Thyroid gland (tissue), 4 donors: ENCODE measurements at regions not wholly inside any gene's neighbourhood (a gene's known extent, or its start where the extent isn't known, plus 50 kb on each side); places are given as distances from the start of the nearest gene placed in this dataset.

Source experiments
- DNase-seq, 2 donors: peaks; one replicate each; pipeline ENCODE4 v3.0.0-alpha.2; 2019
- H3K27ac ChIP-seq, 3 donors: fragments of 200-600 bp; sonication (generic); 1 replicate in 2 of 3; 2 replicates in 1 of 3; pipeline ENCODE4 v1.5.1; 2016 to 2019; ENCODE audit warnings: mild to moderate bottlenecking in 1 of 3, moderate library complexity in 1 of 3
- H3K27me3 ChIP-seq: fragments of 200-600 bp; sonication (generic); one replicate; pipeline ENCODE4 v1.5.1; 2019
- H3K36me3 ChIP-seq, 2 donors: fragments of 200-600 bp; sonication (generic); one replicate each; pipeline ENCODE4 v1.5.1; 2016 to 2019
- H3K4me1 ChIP-seq, 2 donors: fragments of 200-600 bp; sonication (generic); one replicate each; pipeline ENCODE4 v1.5.1; 2017 to 2019
- H3K4me3 ChIP-seq, 3 donors: fragments of 200-600 bp; sonication (generic); replicated peaks in 1 of 3; 1 replicate in 2 of 3; 2 replicates in 1 of 3; pipeline ENCODE4 v1.5.1; 2016; ENCODE audit warnings: mild to moderate bottlenecking in 1 of 3
- H3K9me3 ChIP-seq: fragments of 200-600 bp; sonication (generic); one replicate; pipeline ENCODE4 v1.5.1; 2017
- CTCF ChIP-seq, 6 experiments: fragments of 200-600 bp in 3 of 6; fragments of 450-650 bp in 3 of 6; sonication (generic) in 3 of 6; IDR thresholded peaks; one replicate each; pipeline ENCODE4 v1.5.1; 2016 to 2019; ENCODE audit warnings: antibody characterized with exemption in 6 of 6, mild to moderate bottlenecking in 2 of 6, inconsistent platforms in 1 of 6, moderate library complexity in 1 of 6
- POLR2A ChIP-seq, 2 donors: fragments of 450-650 bp; IDR thresholded peaks; one replicate each; pipeline ENCODE4 v1.6.1; 2017; ENCODE audit warnings: antibody characterized with exemption in 2 of 2, mild to moderate bottlenecking in 2 of 2, moderate library complexity in 1 of 2
- WGBS, 2 donors: methylation state at CpG; one replicate each; pipeline ENCODE4 v1.1.5; 2017; 5-methylcytosine and 5-hydroxymethylcytosine counted together
- intact Hi-C: fragments of 100-400 bp; cut with DNase I; formaldehyde crosslinking; loops from one replicate; pipeline ENCODE4 v1.15.1; 2023

- intact Hi-C loops: no loop called here
- TF ChIP-seq POLR2A (IDR thresholded peaks at IDR 0.05) (no peak), CTCF (IDR thresholded peaks at IDR 0.05) (no peak)
- no peaks in the 10 kb centered on the region for H3K9me3 ChIP-seq
- no peak for DNase-seq
- H3K27me3 ChIP-seq: no peaks in the 10 kb centered on the region
- no peak overlapping the region for H3K4me3 ChIP-seq
- WGBS, 2 donors: 92 to 98% methylated on average over 1 of the region's 1 CpG
- H3K27ac ChIP-seq: no peak overlapping the region
- no peaks in the 10 kb centered on the region for H3K4me1 ChIP-seq
- H3K36me3 ChIP-seq: no peaks in the 10 kb centered on the region
Observed at GRCh38 chr9:26606756-26607155, 285.8 kb downstream of the CAAP1 start.

DNA sequence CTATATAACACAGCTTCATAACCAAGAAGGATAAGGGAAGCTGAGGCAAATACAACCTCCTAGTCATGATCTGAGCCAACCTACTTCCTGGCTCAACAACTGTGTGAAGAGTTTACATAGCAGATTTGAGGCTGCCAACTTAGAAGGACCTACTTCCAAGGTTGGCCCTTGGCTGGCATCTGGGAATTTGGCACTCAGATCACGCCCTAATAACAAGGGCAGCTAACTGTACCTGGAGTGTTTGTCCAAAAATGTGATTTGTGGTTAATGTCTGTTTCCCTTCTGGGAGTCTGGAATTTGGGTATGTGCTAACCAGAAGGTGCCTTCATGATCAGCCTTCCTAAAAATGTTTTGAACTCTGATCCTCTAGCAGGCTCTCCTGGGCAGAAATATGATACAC is 287.2 kb downstream of the CAAP1 start:
- Histone ChIP-seq H3K27me3 (no peaks in the 10 kb centered on the region), H3K4me3 (no peak overlapping the region), H3K9me3 (no peaks in the 10 kb centered on the region), H3K36me3 (no peaks in the 10 kb centered on the region), H3K27ac (no peak overlapping the region), H3K4me1 (no peaks in the 10 kb centered on the region)
- WGBS, 2 donors: 71 to 73% methylated on average over 1 of the region's 1 CpG
- DNase-seq: peak in 1 of 2 donors; percentile 25
- intact Hi-C loops: no loop called here
- TF ChIP-seq CTCF (IDR thresholded peaks at IDR 0.05) (no peak), POLR2A (IDR thresholded peaks at IDR 0.05) (no peak)

- no peaks in the 10 kb centered on the region for H3K4me1 ChIP-seq
- no peak for DNase-seq
- H3K27ac ChIP-seq: no peak overlapping the region
- 77 to 83% methylated on average over 4 of the region's 4 CpGs for WGBS, 2 donors
- no peaks in the 10 kb centered on the region for H3K27me3 ChIP-seq
- no peak overlapping the region for H3K4me3 ChIP-seq
- no peaks in the 10 kb centered on the region for H3K9me3 ChIP-seq
- TF ChIP-seq CTCF (IDR thresholded peaks at IDR 0.05) (no peak), POLR2A (IDR thresholded peaks at IDR 0.05) (no peak)
- H3K36me3 ChIP-seq: no peaks in the 10 kb centered on the region
- intact Hi-C loops: no loop called here
Observed at GRCh38 chr9:26604076-26604662, 288.4 kb downstream of the CAAP1 start.

DNA sequence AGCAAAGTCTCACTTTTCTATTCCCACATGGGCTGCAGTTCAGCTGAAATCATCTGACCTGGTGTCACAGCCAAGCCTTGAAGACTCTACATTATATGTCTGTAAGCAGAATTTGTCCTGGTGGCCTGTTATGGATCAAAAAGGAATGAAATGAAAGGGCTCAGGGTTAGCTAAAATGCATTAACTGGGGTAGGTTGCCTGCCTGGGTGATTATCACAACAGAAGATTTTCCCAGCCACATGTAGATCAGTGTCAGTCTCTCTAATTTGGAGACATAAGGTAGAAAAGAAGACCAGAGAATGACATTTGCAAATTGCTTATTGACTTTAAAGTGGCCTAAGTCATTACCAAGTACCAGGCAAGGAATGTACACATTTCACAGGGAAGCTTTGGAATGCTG is 289.0 kb downstream of the CAAP1 start:
- TF ChIP-seq POLR2A (IDR thresholded peaks at IDR 0.05) (no peak), CTCF (IDR thresholded peaks at IDR 0.05) (no peak)
- H3K36me3 ChIP-seq: no peaks in the 10 kb centered on the region

DNA sequence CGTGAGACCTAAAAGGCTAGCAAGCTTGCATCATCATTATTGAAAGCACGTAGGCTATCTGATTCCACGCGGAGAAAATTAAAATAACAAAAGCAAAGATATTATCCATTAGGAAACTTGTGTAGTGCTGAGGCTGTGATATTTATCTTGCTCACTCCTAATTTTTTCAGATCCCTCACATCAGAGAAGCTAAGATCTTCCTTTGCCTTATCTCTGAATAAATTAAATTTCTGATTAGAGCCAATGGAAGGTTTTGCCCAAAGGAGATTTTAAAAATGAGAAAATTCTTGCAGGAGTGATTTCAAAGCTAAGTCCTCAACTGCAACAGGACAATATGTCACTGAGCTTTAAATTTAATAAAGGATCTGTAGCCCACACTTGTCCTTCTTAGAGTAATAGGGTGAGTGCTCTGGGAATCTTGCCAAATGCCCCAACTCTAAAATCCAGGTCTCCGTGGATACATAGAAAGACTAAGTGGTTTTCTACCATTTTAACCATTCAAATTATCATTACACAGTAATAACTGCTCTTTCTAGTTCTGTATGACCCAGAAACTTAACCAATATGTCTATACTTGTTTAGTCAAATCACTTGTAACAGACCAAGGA is 295.0 kb downstream of the CAAP1 start:
- TF ChIP-seq CTCF (IDR thresholded peaks at IDR 0.05) (no peak), POLR2A (IDR thresholded peaks at IDR 0.05) (no peak)
- Histone ChIP-seq H3K27me3 (no peaks in the 10 kb centered on the region), H3K9me3 (no peaks in the 10 kb centered on the region), H3K27ac (no peak overlapping the region), H3K36me3 (no peaks in the 10 kb centered on the region), H3K4me3 (no peak overlapping the region), H3K4me1 (peaks cover 0 to 4% of the 10 kb centered on the region in 2 donors)
- intact Hi-C loops: no loop called here
- no peak for DNase-seq
- WGBS, 2 donors: 59 to 72% methylated on average over 5 of the region's 5 CpGs

More for the DNA sequence above, 289.0 kb downstream of the CAAP1 start:
- H3K27me3 ChIP-seq: no peaks in the 10 kb centered on the region
- H3K27ac ChIP-seq: no peak overlapping the region
- no peaks in the 10 kb centered on the region for H3K9me3 ChIP-seq
- no peak for DNase-seq
- no peaks in the 10 kb centered on the region for H3K4me1 ChIP-seq
- intact Hi-C loops: no loop called here
- no peak overlapping the region for H3K4me3 ChIP-seq
